K562 (cell line): ENCODE measurements at regions not wholly inside any gene's neighbourhood (a gene's known extent, or its start where the extent isn't known, plus 50 kb on each side); places are given as distances from the start of the nearest gene placed in this dataset.

Experiments
- BMI1 ChIP-seq: fragments of 150-350 bp; IDR thresholded peaks from 2 replicates; pipeline ENCODE4 v1.6.1; 2014; ENCODE audit warnings: low read length
- CBFA2T3 ChIP-seq: fragments of 450-650 bp; IDR thresholded peaks from 2 replicates; pipeline ENCODE4 v1.6.1; 2017
- EHMT2 ChIP-seq: fragments of 450-650 bp; IDR thresholded peaks from 2 replicates; pipeline ENCODE4 v1.6.1; 2018; ENCODE audit warnings: antibody characterized with exemption
- FOXM1 ChIP-seq, 2 experiments: fragments of 450-650 bp in 1 of 2; sonication (generic) in 1 of 2; formaldehyde crosslinking in 1 of 2; IDR thresholded peaks; 2 replicates each; pipeline versions ENCODE4 v1.6.1 to v1.9.0; 2017 to 2022; ENCODE audit warnings: low read depth in 2 of 2, mild to moderate bottlenecking in 2 of 2, missing genetic modification reagents in 1 of 2, moderate library complexity in 1 of 2
- GTF2F1 ChIP-seq: IDR thresholded peaks from 2 replicates; pipeline ENCODE4 v1.6.1; 2011; ENCODE audit warnings: low read depth, low read length, improper control_type of control experiment
- ILF3 ChIP-seq: fragments of 450-650 bp; IDR thresholded peaks from 2 replicates; pipeline ENCODE4 v1.6.1; 2018; ENCODE audit warnings: antibody characterized with exemption, mild to moderate bottlenecking, moderate library complexity, borderline replicate concordance
- LEF1 ChIP-seq: fragments of 450-650 bp; IDR thresholded peaks from 2 replicates; pipeline ENCODE4 v1.6.1; 2016; ENCODE audit warnings: mild to moderate bottlenecking
- NCOA6 ChIP-seq: fragments of 450-650 bp; IDR thresholded peaks from 2 replicates; pipeline ENCODE4 v1.6.1; 2017; ENCODE audit warnings: mild to moderate bottlenecking
- NFE2 ChIP-seq: IDR thresholded peaks from 2 replicates; pipeline ENCODE4 v1.6.1; 2014; ENCODE audit warnings: antibody characterized with exemption, low read depth
- SMARCA5 ChIP-seq: fragments of 450-650 bp; IDR thresholded peaks from 2 replicates; pipeline ENCODE4 v1.6.1; 2016
- SMARCB1 ChIP-seq: IDR thresholded peaks from 2 replicates; pipeline ENCODE4 v1.6.1; 2011; ENCODE audit warnings: improper control_type of control experiment, low read depth; ENCODE audit not compliant: insufficient read length
- SMARCE1 ChIP-seq: fragments of 450-650 bp; IDR thresholded peaks from 2 replicates; pipeline ENCODE4 v1.7.1; 2016; ENCODE audit warnings: mild to moderate bottlenecking
- STAT5A ChIP-seq: IDR thresholded peaks from 2 replicates; pipeline ENCODE4 v1.6.1; 2012; ENCODE audit warnings: low read length, inconsistent platforms, borderline replicate concordance
- TEAD4 ChIP-seq, 2 experiments: sonication (generic) in 1 of 2; formaldehyde crosslinking in 1 of 2; IDR thresholded peaks; 2 replicates each; pipeline versions ENCODE4 v1.6.1 to v1.8.0; 2012 to 2022; ENCODE audit warnings: borderline replicate concordance in 1 of 2, inconsistent platforms in 1 of 2, low read length in 1 of 2, mild to moderate bottlenecking in 1 of 2, missing genetic modification reagents in 1 of 2
- ZNF384 ChIP-seq: IDR thresholded peaks from 2 replicates; pipeline ENCODE4 v1.6.1; 2012; ENCODE audit warnings: low read depth, low read length, improper control_type of control experiment
- ZNF57 ChIP-seq: fragments of 450-650 bp; formaldehyde crosslinking; IDR thresholded peaks from 2 replicates; pipeline ENCODE4 v1.4.0; 2020; ENCODE audit warnings: mild to moderate bottlenecking, moderate library complexity
- ZNF589 ChIP-seq: fragments of 200-800 bp; sonication (Bioruptor generic); IDR thresholded peaks from 2 replicates; pipeline ENCODE4 v1.6.1; 2016; ENCODE audit warnings: low read depth, missing genetic modification characterization, missing compliant biosample characterization
- ZNF766 ChIP-seq: fragments of 200-800 bp; sonication (Bioruptor generic); conservative IDR thresholded peaks from 2 replicates; pipeline ENCODE4 v1.6.1; 2016; ENCODE audit warnings: missing genetic modification characterization, missing compliant biosample characterization
- TF ChIP-seq, protein P1 (sequence below), 2 experiments: fragments of 150-350 bp in 1 of 2; IDR thresholded peaks; 2 replicates each; pipeline ENCODE4 v1.6.1; 2012 to 2016; ENCODE audit warnings: low read depth in 2 of 2, low read length in 2 of 2, mild to moderate bottlenecking in 1 of 2, moderate library complexity in 1 of 2
- TF ChIP-seq, protein P2 (sequence below): fragments of 450-650 bp; formaldehyde crosslinking; IDR thresholded peaks from 2 replicates; pipeline ENCODE4 v1.4.0; 2020; ENCODE audit warnings: mild to moderate bottlenecking, moderate library complexity
- TF ChIP-seq, protein P3 (sequence below): sonication (generic); formaldehyde crosslinking; IDR thresholded peaks from 2 replicates; pipeline ENCODE4 v1.9.0; 2022; ENCODE audit warnings: mild to moderate bottlenecking, missing genetic modification reagents
- TF ChIP-seq, protein P4 (sequence below), 2 experiments: fragments of 450-650 bp in 1 of 2; IDR thresholded peaks; 2 replicates each; pipeline ENCODE4 v1.6.1; 2011 to 2017; ENCODE audit warnings: low read depth in 2 of 2, antibody characterized with exemption in 1 of 2, borderline replicate concordance in 1 of 2, low read length in 1 of 2, mild to moderate bottlenecking in 1 of 2, mixed read lengths in 1 of 2; ENCODE audit not compliant: control insufficient read depth in 1 of 2

DNA sequence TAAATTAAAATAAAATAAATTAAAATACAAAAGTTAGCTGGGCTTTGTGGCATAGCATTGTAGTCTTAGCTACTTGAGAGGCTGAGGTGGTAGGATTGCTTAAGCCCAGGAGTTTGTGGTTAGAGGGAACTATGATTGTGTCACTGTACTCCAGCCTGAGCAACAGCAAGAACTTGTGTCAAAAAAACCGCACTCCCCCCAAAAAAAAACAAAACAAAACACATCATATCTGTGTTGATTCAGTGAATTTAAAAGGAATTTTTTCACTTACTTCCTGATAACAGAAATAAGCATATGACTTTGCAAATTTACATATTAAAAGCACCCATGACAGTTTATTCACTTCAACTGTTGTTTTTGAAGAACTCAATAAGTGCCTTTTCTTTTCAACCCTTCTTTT, 68.1 kb upstream of the PELI1 start (continued):
- TF ChIP-seq, protein P1, sequence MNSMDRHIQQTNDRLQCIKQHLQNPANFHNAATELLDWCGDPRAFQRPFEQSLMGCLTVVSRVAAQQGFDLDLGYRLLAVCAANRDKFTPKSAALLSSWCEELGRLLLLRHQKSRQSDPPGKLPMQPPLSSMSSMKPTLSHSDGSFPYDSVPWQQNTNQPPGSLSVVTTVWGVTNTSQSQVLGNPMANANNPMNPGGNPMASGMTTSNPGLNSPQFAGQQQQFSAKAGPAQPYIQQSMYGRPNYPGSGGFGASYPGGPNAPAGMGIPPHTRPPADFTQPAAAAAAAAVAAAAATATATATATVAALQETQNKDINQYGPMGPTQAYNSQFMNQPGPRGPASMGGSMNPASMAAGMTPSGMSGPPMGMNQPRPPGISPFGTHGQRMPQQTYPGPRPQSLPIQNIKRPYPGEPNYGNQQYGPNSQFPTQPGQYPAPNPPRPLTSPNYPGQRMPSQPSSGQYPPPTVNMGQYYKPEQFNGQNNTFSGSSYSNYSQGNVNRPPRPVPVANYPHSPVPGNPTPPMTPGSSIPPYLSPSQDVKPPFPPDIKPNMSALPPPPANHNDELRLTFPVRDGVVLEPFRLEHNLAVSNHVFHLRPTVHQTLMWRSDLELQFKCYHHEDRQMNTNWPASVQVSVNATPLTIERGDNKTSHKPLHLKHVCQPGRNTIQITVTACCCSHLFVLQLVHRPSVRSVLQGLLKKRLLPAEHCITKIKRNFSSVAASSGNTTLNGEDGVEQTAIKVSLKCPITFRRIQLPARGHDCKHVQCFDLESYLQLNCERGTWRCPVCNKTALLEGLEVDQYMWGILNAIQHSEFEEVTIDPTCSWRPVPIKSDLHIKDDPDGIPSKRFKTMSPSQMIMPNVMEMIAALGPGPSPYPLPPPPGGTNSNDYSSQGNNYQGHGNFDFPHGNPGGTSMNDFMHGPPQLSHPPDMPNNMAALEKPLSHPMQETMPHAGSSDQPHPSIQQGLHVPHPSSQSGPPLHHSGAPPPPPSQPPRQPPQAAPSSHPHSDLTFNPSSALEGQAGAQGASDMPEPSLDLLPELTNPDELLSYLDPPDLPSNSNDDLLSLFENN (IDR thresholded peaks at IDR 0.05; ENCODE audit: low read depth in 2 of 2, low read length in 2 of 2) = no peak
- TF ChIP-seq SMARCA5 (no peak), NFE2 (0 out of 2 replicates have a peak, but pooled peaks have one; percentile 17), ZNF57 (CRISPR knock-in tag) (no peak), CBFA2T3 (peak; percentile 50; the same call in 1 of the 2 replicates), GTF2F1 (no peak), SMARCE1 (peak; percentile 55; the same call in 1 of the 2 replicates), EHMT2 (no peak), ILF3 (no peak), NCOA6 (no peak), FOXM1 (IDR thresholded peaks at IDR 0.05; ENCODE audit: low read depth) (0 out of 2 replicates have a peak, but pooled peaks have one; percentile 35), FOXM1 (CRISPR knock-in tag; IDR thresholded peaks at IDR 0.05; ENCODE audit: low read depth) (no peak), ZNF589 (peak; percentile 14; the same call in 1 of the 2 replicates), TEAD4 (IDR thresholded peaks at IDR 0.05; ENCODE audit: low read length) (peak; percentile 55; the same call in 1 of the 2 replicates), TEAD4 (CRISPR knock-in tag; IDR thresholded peaks at IDR 0.05; ENCODE audit: borderline replicate concordance) (no peak), SMARCB1 (no peak), BMI1 (no peak), ZNF766 (CRISPR knock-in tag) (peak; percentile 43; the same call in 1 of the 2 replicates), STAT5A (no peak), ZNF384 (peak; percentile 75), LEF1 (peak; percentile 23; the same call in 1 of the 2 replicates)
- TF ChIP-seq, protein P2, sequence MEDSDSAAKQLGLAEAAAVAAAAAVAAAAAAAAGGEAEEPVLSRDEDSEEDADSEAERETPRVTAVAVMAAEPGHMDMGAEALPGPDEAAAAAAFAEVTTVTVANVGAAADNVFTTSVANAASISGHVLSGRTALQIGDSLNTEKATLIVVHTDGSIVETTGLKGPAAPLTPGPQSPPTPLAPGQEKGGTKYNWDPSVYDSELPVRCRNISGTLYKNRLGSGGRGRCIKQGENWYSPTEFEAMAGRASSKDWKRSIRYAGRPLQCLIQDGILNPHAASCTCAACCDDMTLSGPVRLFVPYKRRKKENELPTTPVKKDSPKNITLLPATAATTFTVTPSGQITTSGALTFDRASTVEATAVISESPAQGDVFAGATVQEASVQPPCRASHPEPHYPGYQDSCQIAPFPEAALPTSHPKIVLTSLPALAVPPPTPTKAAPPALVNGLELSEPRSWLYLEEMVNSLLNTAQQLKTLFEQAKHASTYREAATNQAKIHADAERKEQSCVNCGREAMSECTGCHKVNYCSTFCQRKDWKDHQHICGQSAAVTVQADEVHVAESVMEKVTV (CRISPR knock-in tag) = no peak
- TF ChIP-seq, protein P3, sequence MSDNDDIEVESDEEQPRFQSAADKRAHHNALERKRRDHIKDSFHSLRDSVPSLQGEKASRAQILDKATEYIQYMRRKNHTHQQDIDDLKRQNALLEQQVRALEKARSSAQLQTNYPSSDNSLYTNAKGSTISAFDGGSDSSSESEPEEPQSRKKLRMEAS (CRISPR knock-in tag) = no peak
- TF ChIP-seq, protein P4, sequence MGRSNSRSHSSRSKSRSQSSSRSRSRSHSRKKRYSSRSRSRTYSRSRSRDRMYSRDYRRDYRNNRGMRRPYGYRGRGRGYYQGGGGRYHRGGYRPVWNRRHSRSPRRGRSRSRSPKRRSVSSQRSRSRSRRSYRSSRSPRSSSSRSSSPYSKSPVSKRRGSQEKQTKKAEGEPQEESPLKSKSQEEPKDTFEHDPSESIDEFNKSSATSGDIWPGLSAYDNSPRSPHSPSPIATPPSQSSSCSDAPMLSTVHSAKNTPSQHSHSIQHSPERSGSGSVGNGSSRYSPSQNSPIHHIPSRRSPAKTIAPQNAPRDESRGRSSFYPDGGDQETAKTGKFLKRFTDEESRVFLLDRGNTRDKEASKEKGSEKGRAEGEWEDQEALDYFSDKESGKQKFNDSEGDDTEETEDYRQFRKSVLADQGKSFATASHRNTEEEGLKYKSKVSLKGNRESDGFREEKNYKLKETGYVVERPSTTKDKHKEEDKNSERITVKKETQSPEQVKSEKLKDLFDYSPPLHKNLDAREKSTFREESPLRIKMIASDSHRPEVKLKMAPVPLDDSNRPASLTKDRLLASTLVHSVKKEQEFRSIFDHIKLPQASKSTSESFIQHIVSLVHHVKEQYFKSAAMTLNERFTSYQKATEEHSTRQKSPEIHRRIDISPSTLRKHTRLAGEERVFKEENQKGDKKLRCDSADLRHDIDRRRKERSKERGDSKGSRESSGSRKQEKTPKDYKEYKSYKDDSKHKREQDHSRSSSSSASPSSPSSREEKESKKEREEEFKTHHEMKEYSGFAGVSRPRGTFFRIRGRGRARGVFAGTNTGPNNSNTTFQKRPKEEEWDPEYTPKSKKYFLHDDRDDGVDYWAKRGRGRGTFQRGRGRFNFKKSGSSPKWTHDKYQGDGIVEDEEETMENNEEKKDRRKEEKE (IDR thresholded peaks at IDR 0.05; ENCODE audit: borderline replicate concordance in 1 of 2, control insufficient read depth in 1 of 2, low read depth in 2 of 2, low read length in 1 of 2) = no peak
